Ureter (tissue), 1 donor: ENCODE measurements at regions not wholly inside any gene's neighbourhood (a gene's known extent, or its start where the extent isn't known, plus 50 kb on each side); places are given as distances from the start of the nearest gene placed in this dataset.
A peak's percentile ranks its signal among the peaks of the same experiment; 100 is the strongest.

Experiments
- DNase-seq: peaks from one replicate; pipeline ENCODE4 v3.0.0-alpha.2; 2020; ENCODE audit warnings: low spot score
- donor health status: DM: yes; HTN: yes; CAD: no.

GRCh38 chr3:30169487-30169886, 436.9 kb upstream of the TGFBR2 start:
- no peak for DNase-seq

GRCh38 chr3:30170681-30171438, 435.5 kb upstream of the TGFBR2 start:
- no peak for DNase-seq

GRCh38 chr3:30174357-30174756, 432.0 kb upstream of the TGFBR2 start:
- no peak for DNase-seq

DNA sequence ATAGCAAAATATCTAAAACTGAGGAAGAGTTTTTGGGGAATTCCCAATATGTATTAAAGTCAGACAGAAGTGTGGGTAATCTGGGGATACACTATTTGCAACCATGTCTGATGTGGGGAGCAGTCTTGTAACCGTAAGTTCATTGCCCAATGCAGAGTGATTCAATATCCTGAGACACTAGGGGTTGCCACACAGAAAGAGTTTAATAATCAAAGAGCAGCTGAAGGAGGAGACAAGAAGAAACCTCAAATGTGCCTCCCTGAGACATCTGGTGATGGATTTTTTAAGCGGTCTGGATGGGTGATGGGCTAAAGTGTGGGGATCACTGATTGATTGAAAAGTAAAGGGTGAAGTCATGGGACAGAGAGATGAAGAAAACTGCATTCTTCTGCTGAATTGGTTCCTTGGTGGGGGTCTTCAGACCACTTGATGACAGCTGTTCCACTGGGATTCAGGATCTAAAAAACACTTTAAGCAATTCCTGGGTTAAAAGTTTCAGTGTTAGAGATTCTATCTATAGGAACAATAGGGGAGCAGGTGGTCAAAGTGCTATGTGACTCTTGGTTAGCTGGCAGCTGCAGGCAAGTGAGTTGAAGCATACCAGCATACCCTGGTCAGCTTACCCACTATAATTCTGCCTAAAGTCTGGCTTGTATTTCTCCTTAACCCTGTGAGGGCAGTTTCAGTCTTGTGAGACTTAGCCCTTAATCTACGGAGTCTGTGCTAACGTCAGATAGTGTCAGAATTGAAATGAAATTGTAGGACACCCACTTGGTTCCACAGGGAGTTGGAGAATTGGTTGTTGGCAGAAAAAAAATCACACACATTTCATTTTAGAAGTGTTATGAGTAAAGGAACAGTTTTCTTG, 425.9 kb upstream of the TGFBR2 start:
- DNase-seq, result no peak

DNA sequence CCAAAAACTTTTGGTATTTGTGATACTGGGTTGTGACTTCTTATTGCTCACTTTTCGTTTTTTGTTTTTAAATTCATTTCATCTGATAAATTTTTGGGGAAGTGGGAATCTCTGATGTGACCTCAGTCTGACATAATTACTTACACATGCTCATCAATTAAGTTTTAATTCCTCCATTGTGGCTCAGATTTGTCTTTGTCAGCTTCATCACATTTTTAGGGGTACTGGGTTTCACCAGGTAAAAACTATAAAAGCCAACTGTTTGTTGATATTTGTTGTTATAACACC, 425.3 kb upstream of the TGFBR2 start:
- DNase-seq, result no peak

DNA sequence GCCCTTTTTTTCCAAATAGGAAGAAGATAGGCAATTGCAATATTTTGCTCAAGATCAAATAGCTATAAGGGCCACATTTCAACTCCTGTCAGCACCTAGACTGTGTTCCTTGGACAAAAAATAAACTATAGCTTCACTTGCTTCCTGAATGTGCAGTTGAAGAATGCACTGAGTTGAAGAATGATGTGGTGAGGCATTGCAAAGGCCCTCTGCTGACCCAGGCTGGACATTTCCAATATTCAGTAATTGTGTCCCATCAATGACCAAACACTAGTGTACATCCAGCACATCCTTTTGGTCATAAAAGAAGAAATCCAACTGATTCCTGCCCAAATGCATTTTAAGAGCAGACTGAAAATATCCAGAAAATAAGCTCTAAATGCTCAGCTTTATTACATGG, 424.8 kb upstream of the TGFBR2 start:
- DNase-seq, result no peak

DNA sequence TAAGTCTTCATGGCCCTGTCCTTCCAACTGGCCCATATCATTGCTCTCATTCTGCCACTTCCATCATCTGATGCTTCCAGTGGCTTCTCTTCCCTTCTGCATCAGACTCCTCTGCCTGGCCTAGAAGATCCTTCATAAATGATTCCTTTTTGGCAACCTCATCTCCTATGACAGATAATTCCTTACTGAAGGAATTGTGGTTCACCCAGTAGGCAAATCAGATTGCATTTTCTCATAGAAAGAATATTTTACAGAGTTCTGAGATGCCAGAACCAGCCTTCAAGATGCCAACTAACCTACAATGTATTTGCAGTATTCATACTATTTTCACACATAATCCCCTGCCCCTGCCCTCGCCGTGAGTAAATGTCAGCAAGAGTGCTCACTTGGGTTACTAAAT, 423.0 kb upstream of the TGFBR2 start:
- DNase-seq, result no peak

- DNase-seq, result no peak
Observed at GRCh38 chr3:30184091-30184810, 422.1 kb upstream of the TGFBR2 start.

- DNase-seq, result no peak
Observed at GRCh38 chr3:30185872-30186271, 420.5 kb upstream of the TGFBR2 start.

- DNase-seq, result no peak
Observed at GRCh38 chr3:30186741-30187219, 419.6 kb upstream of the TGFBR2 start.

GRCh38 chr3:30187366-30187765, 419.0 kb upstream of the TGFBR2 start:
- no peak for DNase-seq

- DNase-seq, result no peak
Observed at GRCh38 chr3:30188713-30189112, 417.7 kb upstream of the TGFBR2 start.

DNA sequence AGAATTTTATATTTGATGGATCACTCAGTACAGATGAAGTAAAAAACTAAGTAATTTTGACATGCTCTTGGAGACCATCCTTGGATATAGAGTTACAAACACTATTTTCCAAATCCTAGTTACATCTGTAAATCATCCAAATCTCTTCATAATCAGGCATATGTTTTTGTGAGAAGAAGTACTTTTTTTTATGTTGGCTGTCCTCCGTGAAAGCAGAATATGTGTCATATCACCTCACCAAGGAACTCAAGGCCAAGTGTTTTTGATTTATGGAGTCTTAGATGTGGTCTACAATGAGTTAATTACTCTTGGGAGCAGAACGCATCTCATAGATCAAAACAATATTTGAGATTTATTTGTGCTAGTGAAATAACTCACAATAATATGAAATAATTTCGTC, 416.5 kb upstream of the TGFBR2 start:
- no peak for DNase-seq

DNA sequence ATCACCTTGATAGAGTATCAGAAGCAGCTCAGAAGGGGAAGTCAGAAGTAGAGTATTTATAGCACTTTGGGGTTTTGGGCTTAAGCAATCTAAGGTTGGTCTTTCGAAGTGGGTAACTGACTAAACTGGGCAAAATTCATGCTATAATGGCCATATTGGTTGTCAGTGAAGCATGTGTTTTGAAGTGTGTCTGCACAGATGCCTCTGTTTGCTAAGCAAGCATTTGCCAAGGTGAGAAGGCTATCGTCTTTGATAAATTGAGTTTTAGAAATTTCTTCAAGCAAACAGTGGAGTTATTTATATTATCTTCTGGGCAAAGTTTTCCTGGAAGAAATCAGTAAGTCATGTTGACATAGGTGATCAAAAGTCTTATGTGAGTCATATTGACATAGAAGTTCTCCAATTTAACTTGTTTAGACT, 412.8 kb upstream of the TGFBR2 start:
- no peak for DNase-seq

GRCh38 chr3:30195352-30195751, 411.0 kb upstream of the TGFBR2 start:
- no peak for DNase-seq

DNA sequence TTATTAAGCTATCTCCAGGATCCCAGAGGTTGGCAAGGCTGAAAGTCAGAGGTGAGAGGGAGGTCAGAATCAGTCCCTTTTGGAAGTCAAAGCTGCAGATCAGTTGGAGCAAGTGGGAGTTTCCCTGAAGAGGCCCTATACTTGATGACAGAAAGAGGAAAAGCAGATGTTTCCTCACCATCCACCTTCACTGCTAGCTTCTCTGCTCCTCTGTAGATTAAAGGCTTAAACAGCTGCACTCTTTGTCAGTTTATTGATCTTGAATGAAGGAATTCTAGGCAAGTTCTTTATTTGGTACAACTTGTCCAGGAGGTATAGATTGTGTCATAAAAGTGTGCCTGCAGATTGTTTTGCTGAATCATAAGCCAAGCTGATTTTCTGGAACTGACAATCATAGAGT, 408.2 kb upstream of the TGFBR2 start:
- DNase-seq, result no peak

- peak; percentile 67 for DNase-seq
Observed at GRCh38 chr3:30199096-30199759, 407.2 kb upstream of the TGFBR2 start.

- DNase-seq, result no peak
Observed at GRCh38 chr3:30199855-30200254, 406.5 kb upstream of the TGFBR2 start.

DNA sequence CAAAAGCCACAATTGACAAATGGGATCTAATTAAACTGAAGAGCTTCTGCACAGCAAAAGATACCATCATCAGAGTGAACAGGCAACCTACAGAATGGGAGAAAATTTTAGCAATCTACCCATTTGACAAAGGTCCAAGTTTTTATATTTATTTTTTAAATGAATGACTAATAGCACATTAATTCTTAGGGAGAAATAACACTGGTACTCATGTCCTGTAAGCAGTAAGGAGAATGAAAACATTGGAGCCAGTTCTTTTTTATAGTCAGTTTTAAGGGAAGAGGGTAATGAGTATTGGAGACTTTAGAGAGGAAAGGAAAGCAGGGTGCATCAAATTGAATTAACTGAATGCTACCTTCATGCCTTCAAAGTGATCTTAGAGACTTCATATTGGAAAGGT, 404.7 kb upstream of the TGFBR2 start:
- DNase-seq, result no peak

- DNase-seq, result no peak
Observed at GRCh38 chr3:30203301-30203700, 403.1 kb upstream of the TGFBR2 start.

GRCh38 chr3:30204126-30204525, 402.3 kb upstream of the TGFBR2 start:
- no peak for DNase-seq

GRCh38 chr3:30206051-30206450, 400.4 kb upstream of the TGFBR2 start:
- DNase-seq, result no peak
